ENCODE measurements at regions not wholly inside any gene's neighbourhood (a gene's known extent, or its start where the extent isn't known, plus 50 kb on each side); places are given as distances from the start of the nearest gene placed in this dataset.

DNA sequence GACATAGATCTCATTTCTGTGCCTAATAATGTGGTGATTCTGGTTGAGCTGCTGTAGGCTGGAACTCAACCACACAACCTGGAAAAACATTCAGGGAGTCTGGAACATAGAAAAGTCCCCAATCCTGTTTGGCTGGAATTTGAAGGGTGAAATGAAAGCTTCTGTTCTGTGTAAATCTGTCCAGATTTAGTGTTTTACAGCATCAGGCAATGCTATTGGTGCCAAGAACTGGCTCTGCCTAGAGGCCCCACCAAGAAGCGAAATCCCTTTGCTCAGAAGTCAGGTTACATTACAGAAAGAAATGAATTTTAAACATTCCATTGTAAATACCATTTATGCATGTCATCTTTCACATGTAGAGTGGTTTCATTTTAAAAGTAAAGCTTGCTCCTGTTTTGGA, 56.3 kb downstream of the TMEM174 start:
- no peak for DNase-seq (ENCODE audit: low spot score)
- H3K4me1 ChIP-seq (ENCODE audit: insufficient read depth, low read length, poor library complexity, severe bottlenecking): no peaks in the 10 kb centered on the region
- POLR2A ChIA-PET (ENCODE audit: low non-redundant PET): no interaction called here
- CTCF ChIA-PET: interaction anchor here (1.0 kb wide), 1 partner anchor 28 kb away, joined by 3 read pairs; no protein-coding TSS in a partner anchor
- H3K4me3 ChIP-seq (ENCODE audit: low read depth, low read length, poor library complexity, severe bottlenecking): no peak overlapping the region
- no peak overlapping the region for H3K27ac ChIP-seq (ENCODE audit: low read depth, low read length, poor library complexity, severe bottlenecking)
- no peaks in the 10 kb centered on the region for H3K36me3 ChIP-seq (ENCODE audit: insufficient read depth, low read length, poor library complexity, severe bottlenecking)
- TF ChIP-seq EZH2 (IDR thresholded peaks at IDR 0.05; ENCODE audit: borderline replicate concordance, low read depth, low read length, poor library complexity, severe bottlenecking): no peak
- TF ChIP-seq, protein P1, sequence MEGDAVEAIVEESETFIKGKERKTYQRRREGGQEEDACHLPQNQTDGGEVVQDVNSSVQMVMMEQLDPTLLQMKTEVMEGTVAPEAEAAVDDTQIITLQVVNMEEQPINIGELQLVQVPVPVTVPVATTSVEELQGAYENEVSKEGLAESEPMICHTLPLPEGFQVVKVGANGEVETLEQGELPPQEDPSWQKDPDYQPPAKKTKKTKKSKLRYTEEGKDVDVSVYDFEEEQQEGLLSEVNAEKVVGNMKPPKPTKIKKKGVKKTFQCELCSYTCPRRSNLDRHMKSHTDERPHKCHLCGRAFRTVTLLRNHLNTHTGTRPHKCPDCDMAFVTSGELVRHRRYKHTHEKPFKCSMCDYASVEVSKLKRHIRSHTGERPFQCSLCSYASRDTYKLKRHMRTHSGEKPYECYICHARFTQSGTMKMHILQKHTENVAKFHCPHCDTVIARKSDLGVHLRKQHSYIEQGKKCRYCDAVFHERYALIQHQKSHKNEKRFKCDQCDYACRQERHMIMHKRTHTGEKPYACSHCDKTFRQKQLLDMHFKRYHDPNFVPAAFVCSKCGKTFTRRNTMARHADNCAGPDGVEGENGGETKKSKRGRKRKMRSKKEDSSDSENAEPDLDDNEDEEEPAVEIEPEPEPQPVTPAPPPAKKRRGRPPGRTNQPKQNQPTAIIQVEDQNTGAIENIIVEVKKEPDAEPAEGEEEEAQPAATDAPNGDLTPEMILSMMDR (conservative IDR thresholded peaks at IDR 0.05; ENCODE audit: low read depth, low read length): no peak
- intact Hi-C loops (cut with micrococcal nuclease; ENCODE audit: unreplicated experiment): no loop called here
- H3K9me3 ChIP-seq (ENCODE audit: low read depth, low read length, poor library complexity, severe bottlenecking): no peaks in the 10 kb centered on the region
- H3K27me3 ChIP-seq (replicated peaks; ENCODE audit: insufficient read depth, low read depth, low read length, poor library complexity): peaks cover 12% of the 10 kb centered on the region
- no TSS peak for BruUV-seq (replicated peaks)

DNA sequence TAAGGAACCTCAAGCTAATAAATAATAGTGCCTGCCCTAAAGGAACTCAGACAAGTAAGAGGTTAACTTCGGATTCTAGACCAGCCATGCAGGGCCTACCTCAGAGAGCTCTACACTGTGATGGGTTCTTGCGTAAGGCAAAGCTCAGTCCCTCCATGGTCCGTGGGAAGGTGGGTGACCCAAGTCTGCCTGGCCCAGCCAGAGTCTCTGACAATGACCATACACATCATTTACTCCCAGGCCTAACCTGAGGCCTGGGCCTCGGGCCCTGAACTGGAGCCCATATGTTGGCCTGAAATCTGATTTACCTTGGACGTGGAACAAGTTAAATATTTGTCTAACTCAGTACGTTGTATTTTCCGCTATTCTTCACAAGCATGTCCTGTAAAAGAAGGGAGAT, 55.1 kb downstream of the TMEM174 start:
- no peak for TF ChIP-seq EZH2 (IDR thresholded peaks at IDR 0.05; ENCODE audit: borderline replicate concordance, low read depth, low read length, poor library complexity, severe bottlenecking)
- TF ChIP-seq, protein P1 (conservative IDR thresholded peaks at IDR 0.05; ENCODE audit: low read depth, low read length): no peak
- BruUV-seq (replicated peaks): no TSS peak
- intact Hi-C loops (cut with micrococcal nuclease; ENCODE audit: unreplicated experiment): no loop called here
- no peak for DNase-seq (ENCODE audit: low spot score)
- no peaks in the 10 kb centered on the region for H3K9me3 ChIP-seq (ENCODE audit: low read depth, low read length, poor library complexity, severe bottlenecking)
- ChIA-PET POLR2A (ENCODE audit: low non-redundant PET) (no interaction called here), CTCF (no interaction called here)
- no peak overlapping the region for H3K27ac ChIP-seq (ENCODE audit: low read depth, low read length, poor library complexity, severe bottlenecking)
- no peaks in the 10 kb centered on the region for H3K4me1 ChIP-seq (ENCODE audit: insufficient read depth, low read length, poor library complexity, severe bottlenecking)
- no peaks in the 10 kb centered on the region for H3K36me3 ChIP-seq (ENCODE audit: insufficient read depth, low read length, poor library complexity, severe bottlenecking)
- no peak overlapping the region for H3K4me3 ChIP-seq (ENCODE audit: low read depth, low read length, poor library complexity, severe bottlenecking)
- H3K27me3 ChIP-seq (replicated peaks; ENCODE audit: insufficient read depth, low read depth, low read length, poor library complexity): peaks cover 11% of the 10 kb centered on the region

Data from A673 (cell line).